AG08396 (cell line): ENCODE measurements at regions not wholly inside any gene's neighbourhood (a gene's known extent, or its start where the extent isn't known, plus 50 kb on each side); places are given as distances from the start of the nearest gene placed in this dataset.

Experiments
- DNase-seq: peaks from one replicate; pipeline ENCODE4 v3.0.0; 2012; ENCODE audit warnings: low spot score, mixed read lengths

DNA sequence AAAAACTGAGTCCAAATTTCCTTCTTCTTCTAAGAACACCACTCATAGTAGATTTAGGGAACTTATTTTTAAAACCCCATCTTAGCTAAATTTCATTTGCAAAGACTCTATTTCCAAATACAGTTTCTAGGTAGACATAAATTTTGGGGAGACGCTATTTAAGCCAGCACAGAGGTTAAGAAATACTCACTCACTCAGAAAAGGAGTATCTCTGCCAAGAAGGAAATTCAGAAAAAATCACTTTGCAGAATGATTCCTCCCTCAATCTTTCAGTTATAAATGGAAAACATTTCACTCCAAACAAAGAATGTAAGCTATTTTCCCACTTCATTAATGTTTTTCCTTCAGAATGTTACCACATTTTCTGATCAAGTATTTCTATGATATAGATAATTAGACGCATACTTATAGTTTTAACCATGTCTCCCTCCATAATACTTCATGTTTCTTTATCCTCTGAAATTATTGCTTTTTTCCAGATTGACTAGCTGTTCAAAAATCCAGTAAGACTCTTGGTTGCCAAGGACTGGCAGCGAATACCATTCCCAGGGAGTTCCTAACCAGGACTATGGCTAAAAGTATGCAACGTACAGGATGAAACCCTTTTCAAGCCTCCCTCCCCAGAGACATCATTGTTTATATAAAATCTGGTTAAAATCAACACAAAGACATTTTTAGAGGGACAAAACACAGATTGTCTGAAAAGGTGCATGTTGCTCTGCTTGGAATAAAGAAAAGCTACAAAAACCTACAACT, 52.5 kb upstream of the RXFP2 start:
- no peak for DNase-seq
